SJCRH30 (cell line): ENCODE measurements at regions not wholly inside any gene's neighbourhood (a gene's known extent, or its start where the extent isn't known, plus 50 kb on each side); places are given as distances from the start of the nearest gene placed in this dataset.
A peak's percentile ranks its signal among the peaks of the same experiment; 100 is the strongest.

Experiments used
- DNase-seq, 2 experiments: peaks; one replicate each; pipeline ENCODE4 v3.0.0-alpha.2; 2015 to 2020
- H3K27ac ChIP-seq: fragments of 250-450 bp; sonication (Bioruptor Pico); 2 replicates; pipeline ENCODE4 v1.5.1; 2020; ENCODE audit warnings: mild to moderate bottlenecking, moderate library complexity
- H3K27me3 ChIP-seq: fragments of 250-450 bp; sonication (Bioruptor Pico); 2 replicates; pipeline ENCODE4 v1.5.1; 2020; ENCODE audit warnings: mild to moderate bottlenecking, moderate library complexity
- H3K36me3 ChIP-seq: fragments of 250-450 bp; sonication (Bioruptor Pico); 2 replicates; pipeline ENCODE4 v1.5.1; 2020; ENCODE audit warnings: mild to moderate bottlenecking, moderate library complexity
- H3K4me1 ChIP-seq: fragments of 250-450 bp; sonication (Bioruptor Pico); 2 replicates; pipeline ENCODE4 v1.5.1; 2020; ENCODE audit warnings: mild to moderate bottlenecking, moderate library complexity
- H3K4me3 ChIP-seq: fragments of 250-450 bp; sonication (Bioruptor Pico); 2 replicates; pipeline ENCODE4 v1.5.1; 2020; ENCODE audit warnings: mild to moderate bottlenecking, moderate library complexity
- H3K9me3 ChIP-seq: fragments of 250-450 bp; sonication (Bioruptor Pico); replicated peaks from 2 replicates; pipeline ENCODE4 v1.5.1; 2020; ENCODE audit warnings: mild to moderate bottlenecking, moderate library complexity

GRCh38 chr14:73800970-73801515, 50.6 kb upstream of the PTGR2 start:
- H3K9me3 ChIP-seq = no peaks in the 10 kb centered on the region
- H3K4me1 ChIP-seq = peaks cover 8% of the 10 kb centered on the region; the same call in 1 of the 2 replicates
- H3K4me3 ChIP-seq = no peak overlapping the region
- no peak overlapping the region for H3K27ac ChIP-seq
- no peak for DNase-seq
- H3K36me3 ChIP-seq = no peaks in the 10 kb centered on the region
- no peaks in the 10 kb centered on the region for H3K27me3 ChIP-seq

- Histone ChIP-seq H3K4me1 (peaks cover 21% of the 10 kb centered on the region), H3K36me3 (no peaks in the 10 kb centered on the region), H3K27ac (no peak overlapping the region), H3K9me3 (no peaks in the 10 kb centered on the region), H3K27me3 (no peaks in the 10 kb centered on the region), H3K4me3 (no peak overlapping the region)
- no peak for DNase-seq
Observed at GRCh38 chr14:73797543-73798265, 53.9 kb upstream of the PTGR2 start.

GRCh38 chr14:73796893-73797542, 54.6 kb upstream of the PTGR2 start:
- Histone ChIP-seq H3K4me3 (no peak overlapping the region), H3K36me3 (no peaks in the 10 kb centered on the region), H3K4me1 (peaks cover 26% of the 10 kb centered on the region), H3K27ac (no peak overlapping the region; the same call in 1 of the 2 replicates), H3K9me3 (no peaks in the 10 kb centered on the region), H3K27me3 (no peaks in the 10 kb centered on the region)
- DNase-seq = no peak

- no peak overlapping the region for H3K4me3 ChIP-seq
- H3K9me3 ChIP-seq = no peaks in the 10 kb centered on the region
- H3K36me3 ChIP-seq = no peaks in the 10 kb centered on the region
- no peaks in the 10 kb centered on the region for H3K27me3 ChIP-seq
- DNase-seq = no peak
- no peak overlapping the region; the same call in 1 of the 2 replicates for H3K27ac ChIP-seq
- H3K4me1 ChIP-seq = peaks cover 32% of the 10 kb centered on the region
Observed at GRCh38 chr14:73796415-73796814, 55.2 kb upstream of the PTGR2 start.

GRCh38 chr14:73795974-73796373, 55.7 kb upstream of the PTGR2 start:
- H3K27me3 ChIP-seq = no peaks in the 10 kb centered on the region
- no peaks in the 10 kb centered on the region for H3K9me3 ChIP-seq
- H3K27ac ChIP-seq = no peak overlapping the region
- peaks cover 37% of the 10 kb centered on the region for H3K4me1 ChIP-seq
- no peak for DNase-seq
- H3K36me3 ChIP-seq = no peaks in the 10 kb centered on the region
- no peak overlapping the region for H3K4me3 ChIP-seq

- H3K36me3 ChIP-seq = no peaks in the 10 kb centered on the region
- H3K4me1 ChIP-seq = peaks cover 42% of the 10 kb centered on the region
- no peaks in the 10 kb centered on the region for H3K9me3 ChIP-seq
- H3K27ac ChIP-seq = no peak overlapping the region
- H3K27me3 ChIP-seq = no peaks in the 10 kb centered on the region
- DNase-seq = no peak
- no peak overlapping the region for H3K4me3 ChIP-seq
Observed at GRCh38 chr14:73795466-73795865, 56.2 kb upstream of the PTGR2 start.

- Histone ChIP-seq H3K27me3 (no peaks in the 10 kb centered on the region), H3K4me1 (peaks cover 51% of the 10 kb centered on the region), H3K27ac (no peak overlapping the region), H3K4me3 (no peak overlapping the region), H3K36me3 (no peaks in the 10 kb centered on the region), H3K9me3 (no peaks in the 10 kb centered on the region)
- no peak for DNase-seq
Observed at GRCh38 chr14:73794146-73794545, 57.5 kb upstream of the PTGR2 start.

GRCh38 chr14:73792481-73792880, 59.1 kb upstream of the PTGR2 start:
- Histone ChIP-seq H3K27ac (peak overlapping the region; percentile 96; the same call in 1 of the 2 replicates), H3K27me3 (no peaks in the 10 kb centered on the region), H3K9me3 (no peaks in the 10 kb centered on the region), H3K4me3 (no peak overlapping the region), H3K36me3 (no peaks in the 10 kb centered on the region), H3K4me1 (peaks cover 58% of the 10 kb centered on the region)
- DNase-seq = no peak

GRCh38 chr14:73789989-73790581, 61.5 kb upstream of the PTGR2 start:
- H3K9me3 ChIP-seq = no peaks in the 10 kb centered on the region
- H3K36me3 ChIP-seq = no peaks in the 10 kb centered on the region
- peak overlapping the region; percentile 96 for H3K27ac ChIP-seq
- DNase-seq = peak; percentile 88 to 92
- H3K4me1 ChIP-seq = peaks cover 48% of the 10 kb centered on the region
- no peaks in the 10 kb centered on the region for H3K27me3 ChIP-seq
- H3K4me3 ChIP-seq = peak overlapping the region; percentile 71

- Histone ChIP-seq H3K36me3 (no peaks in the 10 kb centered on the region), H3K4me3 (peak overlapping the region; percentile 71), H3K27me3 (no peaks in the 10 kb centered on the region), H3K9me3 (no peaks in the 10 kb centered on the region), H3K4me1 (peaks cover 52% of the 10 kb centered on the region), H3K27ac (peak overlapping the region; percentile 96)
- peak; percentile 65 to 78 for DNase-seq
Observed at GRCh38 chr14:73788701-73789551, 62.7 kb upstream of the PTGR2 start.

- Histone ChIP-seq H3K9me3 (no peaks in the 10 kb centered on the region), H3K27ac (peak overlapping the region; percentile 96), H3K36me3 (no peaks in the 10 kb centered on the region), H3K27me3 (no peaks in the 10 kb centered on the region), H3K4me3 (peak overlapping the region; percentile 71), H3K4me1 (peaks cover 56% of the 10 kb centered on the region)
- DNase-seq = peak in 1 of 2 experiments; percentile 48
Observed at GRCh38 chr14:73788317-73788598, 63.4 kb upstream of the PTGR2 start.

- peak overlapping the region; percentile 96 for H3K27ac ChIP-seq
- peak overlapping the region; percentile 71 for H3K4me3 ChIP-seq
- H3K4me1 ChIP-seq = peaks cover 56% of the 10 kb centered on the region
- H3K9me3 ChIP-seq = no peaks in the 10 kb centered on the region
- DNase-seq = no peak
- H3K36me3 ChIP-seq = no peaks in the 10 kb centered on the region
- H3K27me3 ChIP-seq = no peaks in the 10 kb centered on the region
Observed at GRCh38 chr14:73787486-73788316, 63.9 kb upstream of the PTGR2 start.

- H3K4me3 ChIP-seq = peak overlapping the region; percentile 71
- H3K4me1 ChIP-seq = peaks cover 49% of the 10 kb centered on the region
- no peaks in the 10 kb centered on the region for H3K27me3 ChIP-seq
- no peaks in the 10 kb centered on the region for H3K9me3 ChIP-seq
- H3K27ac ChIP-seq = peak overlapping the region; percentile 96
- DNase-seq = peak; percentile 34 to 46
- H3K36me3 ChIP-seq = peaks cover 7% of the 10 kb centered on the region; the same call in 1 of the 2 replicates
Observed at GRCh38 chr14:73786636-73787485, 64.8 kb upstream of the PTGR2 start.
